Thyroid gland (tissue), 4 donors: ENCODE measurements at regions not wholly inside any gene's neighbourhood (a gene's known extent, or its start where the extent isn't known, plus 50 kb on each side); places are given as distances from the start of the nearest gene placed in this dataset.
"Not testable (repeated sequence)": the region's sequence is repeated elsewhere in the genome, so short reads cannot be mapped to it uniquely, and the experiment has no call there.

Experiments
- DNase-seq, 2 donors: peaks; one replicate each; pipeline ENCODE4 v3.0.0-alpha.2; 2019
- H3K27ac ChIP-seq, 3 donors: fragments of 200-600 bp; sonication (generic); 1 replicate in 2 of 3; 2 replicates in 1 of 3; pipeline ENCODE4 v1.5.1; 2016 to 2019; ENCODE audit warnings: mild to moderate bottlenecking in 1 of 3, moderate library complexity in 1 of 3
- H3K27me3 ChIP-seq: fragments of 200-600 bp; sonication (generic); one replicate; pipeline ENCODE4 v1.5.1; 2019
- H3K36me3 ChIP-seq, 2 donors: fragments of 200-600 bp; sonication (generic); one replicate each; pipeline ENCODE4 v1.5.1; 2016 to 2019
- H3K4me1 ChIP-seq, 2 donors: fragments of 200-600 bp; sonication (generic); one replicate each; pipeline ENCODE4 v1.5.1; 2017 to 2019
- H3K4me3 ChIP-seq, 3 donors: fragments of 200-600 bp; sonication (generic); replicated peaks in 1 of 3; 1 replicate in 2 of 3; 2 replicates in 1 of 3; pipeline ENCODE4 v1.5.1; 2016; ENCODE audit warnings: mild to moderate bottlenecking in 1 of 3
- H3K9me3 ChIP-seq: fragments of 200-600 bp; sonication (generic); one replicate; pipeline ENCODE4 v1.5.1; 2017
- POLR2A ChIP-seq, 2 donors: fragments of 450-650 bp; IDR thresholded peaks; one replicate each; pipeline ENCODE4 v1.6.1; 2017; ENCODE audit warnings: antibody characterized with exemption in 2 of 2, mild to moderate bottlenecking in 2 of 2, moderate library complexity in 1 of 2
- WGBS, 2 donors: methylation state at CpG; one replicate each; pipeline ENCODE4 v1.1.5; 2017; 5-methylcytosine and 5-hydroxymethylcytosine counted together
- intact Hi-C: fragments of 100-400 bp; cut with DNase I; formaldehyde crosslinking; loops from one replicate; pipeline ENCODE4 v1.15.1; 2023
- TF ChIP-seq, protein P1 (sequence below), 6 experiments: fragments of 200-600 bp in 3 of 6; fragments of 450-650 bp in 3 of 6; sonication (generic) in 3 of 6; IDR thresholded peaks; one replicate each; pipeline ENCODE4 v1.5.1; 2016 to 2019; ENCODE audit warnings: antibody characterized with exemption in 6 of 6, mild to moderate bottlenecking in 2 of 6, inconsistent platforms in 1 of 6, moderate library complexity in 1 of 6

DNA sequence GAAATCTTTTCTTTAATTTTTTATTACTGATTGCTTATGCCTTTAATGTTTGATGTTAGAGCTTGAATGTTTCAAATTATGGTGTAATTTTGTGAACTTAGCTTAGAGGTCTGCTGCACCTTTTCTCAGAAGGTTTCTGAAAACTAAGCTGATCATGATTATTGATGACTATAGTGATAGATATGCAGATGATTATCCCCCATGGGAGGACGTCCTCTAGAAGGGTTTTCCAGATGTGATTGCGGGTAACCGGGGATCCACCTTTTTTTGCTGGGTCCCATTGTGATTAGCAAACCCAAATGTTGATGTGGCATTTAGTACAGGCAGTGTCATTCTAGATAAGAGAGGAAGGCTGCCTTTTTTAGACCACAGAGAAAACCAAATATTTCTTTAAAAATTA is 272.9 kb downstream of the FBXO8 start:
- intact Hi-C loops: no loop called here
- no peak for DNase-seq
- no peaks in the 10 kb centered on the region for H3K4me1 ChIP-seq
- H3K27me3 ChIP-seq: no peaks in the 10 kb centered on the region
- H3K36me3 ChIP-seq: no peaks in the 10 kb centered on the region
- no peaks in the 10 kb centered on the region for H3K9me3 ChIP-seq
- TF ChIP-seq, protein P1, sequence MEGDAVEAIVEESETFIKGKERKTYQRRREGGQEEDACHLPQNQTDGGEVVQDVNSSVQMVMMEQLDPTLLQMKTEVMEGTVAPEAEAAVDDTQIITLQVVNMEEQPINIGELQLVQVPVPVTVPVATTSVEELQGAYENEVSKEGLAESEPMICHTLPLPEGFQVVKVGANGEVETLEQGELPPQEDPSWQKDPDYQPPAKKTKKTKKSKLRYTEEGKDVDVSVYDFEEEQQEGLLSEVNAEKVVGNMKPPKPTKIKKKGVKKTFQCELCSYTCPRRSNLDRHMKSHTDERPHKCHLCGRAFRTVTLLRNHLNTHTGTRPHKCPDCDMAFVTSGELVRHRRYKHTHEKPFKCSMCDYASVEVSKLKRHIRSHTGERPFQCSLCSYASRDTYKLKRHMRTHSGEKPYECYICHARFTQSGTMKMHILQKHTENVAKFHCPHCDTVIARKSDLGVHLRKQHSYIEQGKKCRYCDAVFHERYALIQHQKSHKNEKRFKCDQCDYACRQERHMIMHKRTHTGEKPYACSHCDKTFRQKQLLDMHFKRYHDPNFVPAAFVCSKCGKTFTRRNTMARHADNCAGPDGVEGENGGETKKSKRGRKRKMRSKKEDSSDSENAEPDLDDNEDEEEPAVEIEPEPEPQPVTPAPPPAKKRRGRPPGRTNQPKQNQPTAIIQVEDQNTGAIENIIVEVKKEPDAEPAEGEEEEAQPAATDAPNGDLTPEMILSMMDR (IDR thresholded peaks at IDR 0.05): no peak
- H3K27ac ChIP-seq: no peak overlapping the region
- no peak overlapping the region for H3K4me3 ChIP-seq
- 66 to 71% methylated on average over 3 of the region's 3 CpGs for WGBS, 2 donors

DNA sequence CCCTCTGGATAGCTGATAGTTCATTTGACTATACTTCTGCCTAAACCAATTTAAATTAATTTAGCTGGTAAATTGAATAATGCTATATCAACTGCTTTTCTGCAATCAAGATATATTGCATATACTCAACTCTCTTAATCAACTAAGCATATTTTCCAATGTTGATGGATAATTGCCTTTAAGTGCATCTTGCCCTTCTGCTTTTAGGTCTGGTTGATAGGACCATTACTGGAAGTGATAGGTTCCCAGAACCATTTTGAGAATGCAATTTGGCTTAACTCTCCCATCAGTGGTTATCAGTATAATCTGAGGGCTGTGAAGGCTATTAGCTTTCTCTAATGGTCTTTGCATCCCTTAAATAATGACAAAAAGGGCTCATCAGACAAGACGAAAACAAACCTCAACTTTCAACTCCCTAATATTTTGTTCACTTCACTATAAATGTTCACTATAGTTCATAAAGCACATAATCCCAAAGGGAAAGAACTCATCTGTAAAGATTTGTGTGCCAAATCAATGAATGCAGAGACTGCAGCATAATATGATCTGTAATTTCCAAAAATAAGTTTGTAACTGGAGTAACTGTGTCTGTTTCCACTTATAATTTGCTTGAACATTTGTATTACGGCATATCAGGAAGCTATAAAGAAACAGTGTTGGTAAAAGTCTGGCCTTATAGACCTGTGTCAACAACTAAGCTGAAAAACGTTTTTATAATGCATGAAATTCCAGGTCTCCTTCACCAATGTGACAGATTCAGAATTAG is 273.6 kb downstream of the FBXO8 start:
- Histone ChIP-seq H3K4me3 (no peak overlapping the region), H3K36me3 (no peaks in the 10 kb centered on the region), H3K4me1 (no peaks in the 10 kb centered on the region), H3K27me3 (no peaks in the 10 kb centered on the region), H3K27ac (no peak overlapping the region), H3K9me3 (no peaks in the 10 kb centered on the region)
- no peak for DNase-seq
- intact Hi-C loops: no loop called here
- no peak for TF ChIP-seq POLR2A (IDR thresholded peaks at IDR 0.05)
- TF ChIP-seq, protein P1 (IDR thresholded peaks at IDR 0.05): no peak
- 39 to 42% methylated on average over 3 of the region's 3 CpGs for WGBS, 2 donors

DNA sequence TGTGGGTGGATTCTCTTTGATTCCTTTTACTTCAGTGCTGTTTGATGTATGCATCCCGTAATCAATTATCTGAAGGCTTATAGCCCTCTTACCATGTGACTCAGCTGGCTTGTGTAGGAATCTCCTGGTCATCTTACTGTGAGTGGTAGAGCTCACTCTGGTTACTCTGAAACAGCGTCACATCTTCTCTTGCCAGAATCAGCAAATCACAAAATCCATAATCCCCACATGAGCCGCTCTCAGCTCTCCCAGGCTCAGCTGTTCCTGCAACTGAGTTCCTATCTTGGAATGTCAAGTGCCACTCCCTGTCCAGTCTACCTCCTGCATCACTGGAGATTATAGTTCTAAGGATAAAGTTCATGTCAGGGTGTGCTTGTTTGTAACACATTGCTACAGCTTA is 278.0 kb downstream of the FBXO8 start:
- TF ChIP-seq, protein P1 (IDR thresholded peaks at IDR 0.05): no peak
- no peak for TF ChIP-seq POLR2A (IDR thresholded peaks at IDR 0.05)
- Histone ChIP-seq H3K4me1 (no peaks in the 10 kb centered on the region), H3K36me3 (no peaks in the 10 kb centered on the region), H3K27ac (no peak overlapping the region), H3K9me3 (no peaks in the 10 kb centered on the region), H3K4me3 (no peak overlapping the region), H3K27me3 (no peaks in the 10 kb centered on the region)
- WGBS, 2 donors: 55 to 69% methylated on average over 3 of the region's 3 CpGs
- DNase-seq: no peak
- intact Hi-C loops: no loop called here

DNA sequence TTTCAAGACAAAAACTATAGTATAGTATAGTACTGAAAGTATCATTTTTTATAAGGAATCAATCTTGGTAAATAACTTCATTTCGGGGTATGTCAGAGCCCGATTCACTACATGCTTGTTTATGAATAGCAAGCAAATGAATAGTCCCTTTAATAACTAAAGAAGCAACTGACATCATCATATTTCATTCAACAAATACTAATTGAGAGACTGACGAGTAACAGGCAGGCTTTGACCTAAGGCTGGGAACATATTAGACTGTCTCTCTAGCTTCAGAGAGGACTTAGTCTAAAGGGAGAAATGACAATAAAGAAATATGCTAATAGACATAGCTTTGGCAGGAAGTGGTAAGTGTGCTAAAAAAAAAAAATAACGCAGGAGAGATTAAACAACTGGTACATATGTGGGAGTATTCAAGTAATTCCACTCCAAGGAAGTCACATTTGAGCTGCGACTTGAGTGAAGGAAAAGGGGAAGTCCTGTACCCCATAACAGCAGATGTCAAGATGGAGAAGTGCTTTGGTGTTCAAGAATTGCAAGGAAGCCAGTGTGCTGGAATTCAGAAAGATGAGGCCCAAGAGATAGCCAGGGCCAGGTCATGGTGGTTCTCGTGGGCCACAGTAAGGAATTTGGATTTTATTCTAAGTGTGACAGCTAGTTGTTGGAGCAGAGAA is 284.9 kb downstream of the FBXO8 start:
- TF ChIP-seq, protein P1 (IDR thresholded peaks at IDR 0.05): no peak
- no peak for TF ChIP-seq POLR2A (IDR thresholded peaks at IDR 0.05)
- H3K4me3 ChIP-seq: no peak overlapping the region
- intact Hi-C loops: no loop called here
- DNase-seq: no peak
- no peaks in the 10 kb centered on the region for H3K9me3 ChIP-seq
- 68 to 74% methylated on average over 6 of the region's 6 CpGs for WGBS, 2 donors
- no peaks in the 10 kb centered on the region for H3K27me3 ChIP-seq
- no peak overlapping the region for H3K27ac ChIP-seq
- H3K4me1 ChIP-seq: no peaks in the 10 kb centered on the region
- H3K36me3 ChIP-seq: no peaks in the 10 kb centered on the region

DNA sequence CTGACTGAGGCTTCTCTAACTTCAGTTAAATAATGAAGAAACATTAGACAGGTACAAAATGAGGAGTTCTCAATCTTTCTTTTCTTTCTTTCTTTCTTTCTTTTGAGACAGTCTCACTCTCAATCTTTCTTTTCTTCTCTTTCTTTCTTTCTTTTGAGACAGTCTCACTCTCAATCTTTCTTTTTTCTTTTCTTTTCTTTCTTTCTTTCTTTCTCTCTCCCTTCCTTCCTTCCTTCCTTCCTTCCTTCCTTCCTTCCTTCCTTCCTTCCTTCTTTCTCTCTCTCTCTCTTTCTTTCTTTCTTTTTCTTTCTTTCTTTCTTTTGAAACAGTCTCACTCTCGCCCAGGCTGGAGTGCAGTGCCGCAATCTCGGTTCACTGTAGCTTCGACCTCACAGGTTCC is 287.7 kb downstream of the FBXO8 start:
- H3K27ac ChIP-seq, H3K36me3 ChIP-seq, H3K4me1 ChIP-seq, H3K4me3 ChIP-seq, intact Hi-C loops, DNase-seq, H3K27me3 ChIP-seq, H3K9me3 ChIP-seq: not testable (repeated sequence)
- 94 to 95% methylated on average over 4 of the region's 4 CpGs for WGBS, 2 donors
